ENCODE measurements at regions not wholly inside any gene's neighbourhood (a gene's known extent, or its start where the extent isn't known, plus 50 kb on each side); places are given as distances from the start of the nearest gene placed in this dataset.
"Not testable (repeated sequence)": the region's sequence is repeated elsewhere in the genome, so short reads cannot be mapped to it uniquely, and the experiment has no call there.

- TF ChIP-seq, protein P1, sequence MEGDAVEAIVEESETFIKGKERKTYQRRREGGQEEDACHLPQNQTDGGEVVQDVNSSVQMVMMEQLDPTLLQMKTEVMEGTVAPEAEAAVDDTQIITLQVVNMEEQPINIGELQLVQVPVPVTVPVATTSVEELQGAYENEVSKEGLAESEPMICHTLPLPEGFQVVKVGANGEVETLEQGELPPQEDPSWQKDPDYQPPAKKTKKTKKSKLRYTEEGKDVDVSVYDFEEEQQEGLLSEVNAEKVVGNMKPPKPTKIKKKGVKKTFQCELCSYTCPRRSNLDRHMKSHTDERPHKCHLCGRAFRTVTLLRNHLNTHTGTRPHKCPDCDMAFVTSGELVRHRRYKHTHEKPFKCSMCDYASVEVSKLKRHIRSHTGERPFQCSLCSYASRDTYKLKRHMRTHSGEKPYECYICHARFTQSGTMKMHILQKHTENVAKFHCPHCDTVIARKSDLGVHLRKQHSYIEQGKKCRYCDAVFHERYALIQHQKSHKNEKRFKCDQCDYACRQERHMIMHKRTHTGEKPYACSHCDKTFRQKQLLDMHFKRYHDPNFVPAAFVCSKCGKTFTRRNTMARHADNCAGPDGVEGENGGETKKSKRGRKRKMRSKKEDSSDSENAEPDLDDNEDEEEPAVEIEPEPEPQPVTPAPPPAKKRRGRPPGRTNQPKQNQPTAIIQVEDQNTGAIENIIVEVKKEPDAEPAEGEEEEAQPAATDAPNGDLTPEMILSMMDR (IDR thresholded peaks at IDR 0.05): not testable (repeated sequence)
- TF ChIP-seq POLR2A (IDR thresholded peaks at IDR 0.05): not testable (repeated sequence)
Observed at GRCh38 chr5:123975521-123975920, 463.5 kb downstream of the CSNK1G3 start.
